Fibroblast of lung (primary cell): ENCODE measurements at regions not wholly inside any gene's neighbourhood (a gene's known extent, or its start where the extent isn't known, plus 50 kb on each side); places are given as distances from the start of the nearest gene placed in this dataset.

Source experiments
- DNase-seq, 2 donors: peaks; one replicate each; pipeline versions ENCODE4 v3.0.0 to v3.0.0-alpha.2; 2010; ENCODE audit warnings: low read depth in 2 of 2
- H2AFZ ChIP-seq: 2 replicates; pipeline ENCODE4 v1.5.1; 2012; ENCODE audit warnings: low read length, control low read depth, inconsistent platforms
- H3K27ac ChIP-seq: 2 replicates; pipeline ENCODE4 v1.5.1; 2011; ENCODE audit warnings: low read length, control low read depth; ENCODE audit not compliant: insufficient read depth
- H3K27me3 ChIP-seq: 2 replicates; pipeline ENCODE4 v1.5.1; 2011; ENCODE audit warnings: mild to moderate bottlenecking, low read length; ENCODE audit not compliant: control insufficient read depth, insufficient read depth
- H3K36me3 ChIP-seq: 2 replicates; pipeline ENCODE4 v1.5.1; 2011; ENCODE audit warnings: low read length; ENCODE audit not compliant: control insufficient read depth, insufficient read depth
- H3K4me1 ChIP-seq: 2 replicates; pipeline ENCODE4 v1.5.1; 2011; ENCODE audit warnings: low read length; ENCODE audit not compliant: control insufficient read depth, insufficient read depth; ENCODE audit errors: extremely low read depth
- H3K4me2 ChIP-seq: 2 replicates; pipeline ENCODE4 v1.5.1; 2011; ENCODE audit warnings: low read length, control low read depth; ENCODE audit not compliant: insufficient read depth; ENCODE audit errors: extremely low read depth
- H3K4me3 ChIP-seq, 4 experiments: fragments of 200-600 bp in 1 of 4; sonication (generic) in 1 of 4; replicated peaks in 1 of 4; 2 replicates each; pipeline ENCODE4 v1.5.1; 2011 to 2016; ENCODE audit warnings: low read length in 4 of 4, low read depth in 3 of 4, mild to moderate bottlenecking in 3 of 4, control low read depth in 2 of 4, inconsistent platforms in 1 of 4, mixed read lengths in 1 of 4; ENCODE audit not compliant: insufficient read depth in 1 of 4; ENCODE audit errors: control extremely low read depth in 1 of 4
- H3K79me2 ChIP-seq: 2 replicates; pipeline ENCODE4 v1.5.1; 2012; ENCODE audit warnings: mild to moderate bottlenecking, low read length, inconsistent platforms; ENCODE audit not compliant: control insufficient read depth, insufficient read depth
- H3K9ac ChIP-seq: 2 replicates; pipeline ENCODE4 v1.5.1; 2011; ENCODE audit warnings: mild to moderate bottlenecking, low read length, control low read depth; ENCODE audit not compliant: insufficient read depth
- H3K9me3 ChIP-seq: 2 replicates; pipeline ENCODE4 v1.5.1; 2012; ENCODE audit warnings: low read depth, low read length; ENCODE audit not compliant: control insufficient read depth, insufficient read depth
- H4K20me1 ChIP-seq: 2 replicates; pipeline ENCODE4 v1.5.1; 2011; ENCODE audit warnings: low read length; ENCODE audit not compliant: control insufficient read depth, insufficient read depth; ENCODE audit errors: extremely low read depth
- CTCF ChIP-seq, 2 donors: IDR thresholded peaks in 1 of 2; conservative IDR thresholded peaks in 1 of 2; 1 replicate in 1 of 2; 2 replicates in 1 of 2; pipeline ENCODE4 v1.5.1; 2011 to 2012; ENCODE audit warnings: low read length in 2 of 2, control low read depth in 1 of 2, inconsistent platforms in 1 of 2, low read depth in 1 of 2, mild to moderate bottlenecking in 1 of 2
- EZH2 ChIP-seq: IDR thresholded peaks from 2 replicates; pipeline ENCODE4 v1.5.1; 2012; ENCODE audit warnings: low read length, control low read depth, mild to moderate bottlenecking; ENCODE audit errors: missing control alignments

- Histone ChIP-seq H3K9me3 (no peaks in the 10 kb centered on the region), H3K4me1 (peaks cover 12% of the 10 kb centered on the region), H3K4me3 (no peak overlapping the region), H2AFZ (no peak overlapping the region), H3K4me2 (peak overlapping the region; percentile 23), H3K27ac (peak overlapping the region; percentile 52), H3K9ac (no peak overlapping the region), H3K79me2 (no peaks in the 10 kb centered on the region), H3K27me3 (no peaks in the 10 kb centered on the region), H3K36me3 (no peaks in the 10 kb centered on the region), H4K20me1 (no peaks in the 10 kb centered on the region)
- DNase-seq: peak; percentile 70 to 91
- no peak for TF ChIP-seq EZH2
- no peak for TF ChIP-seq CTCF (conservative IDR thresholded peaks at IDR 0.05 in 1 of 2, IDR thresholded peaks at IDR 0.05 in 1 of 2; ENCODE audit: low read depth in 1 of 2, low read length in 2 of 2)
Measured at GRCh38 chr7:17523813-17524739, 225.6 kb downstream of the AHR start.

- TF ChIP-seq CTCF (conservative IDR thresholded peaks at IDR 0.05 in 1 of 2, IDR thresholded peaks at IDR 0.05 in 1 of 2; ENCODE audit: low read depth in 1 of 2, low read length in 2 of 2) (no peak), EZH2 (no peak)
- H2AFZ ChIP-seq: no peak overlapping the region
- H3K4me1 ChIP-seq: peaks cover 12% of the 10 kb centered on the region
- H3K9ac ChIP-seq: no peak overlapping the region
- peak; percentile 38 to 84 for DNase-seq
- H3K4me3 ChIP-seq: no peak overlapping the region
- no peaks in the 10 kb centered on the region for H3K9me3 ChIP-seq
- no peaks in the 10 kb centered on the region for H3K79me2 ChIP-seq
- H3K27ac ChIP-seq: peak overlapping the region; percentile 52
- no peaks in the 10 kb centered on the region for H4K20me1 ChIP-seq
- no peaks in the 10 kb centered on the region for H3K27me3 ChIP-seq
- H3K36me3 ChIP-seq: no peaks in the 10 kb centered on the region
- H3K4me2 ChIP-seq: peak overlapping the region; percentile 23
Measured at GRCh38 chr7:17524746-17525145, 226.3 kb downstream of the AHR start.

- Histone ChIP-seq H3K9me3 (no peaks in the 10 kb centered on the region), H3K79me2 (no peaks in the 10 kb centered on the region), H3K4me3 (no peak overlapping the region), H4K20me1 (no peaks in the 10 kb centered on the region), H3K27ac (no peak overlapping the region), H3K4me2 (no peak overlapping the region), H3K9ac (no peak overlapping the region), H3K27me3 (no peaks in the 10 kb centered on the region), H3K4me1 (peaks cover 12% of the 10 kb centered on the region), H3K36me3 (no peaks in the 10 kb centered on the region), H2AFZ (no peak overlapping the region)
- peak in 1 of 2 donors; percentile 33 for DNase-seq
- TF ChIP-seq CTCF (conservative IDR thresholded peaks at IDR 0.05 in 1 of 2, IDR thresholded peaks at IDR 0.05 in 1 of 2; ENCODE audit: low read depth in 1 of 2, low read length in 2 of 2) (no peak), EZH2 (no peak)
Measured at GRCh38 chr7:17526621-17527020, 228.2 kb downstream of the AHR start.
